PC-9 (cell line): ENCODE measurements at regions not wholly inside any gene's neighbourhood (a gene's known extent, or its start where the extent isn't known, plus 50 kb on each side); places are given as distances from the start of the nearest gene placed in this dataset.

Experiments used
- BruUV-seq: library from RNA; stranded (reverse); fragments of 400-500 nt; replicated peaks from 2 replicates; lab custom pipeline; 2021; lab: Mats Ljungman, UMichigan
- CTCF ChIA-PET: fragments of 300-600 bp; sonication (Branson Sonifier 250); formaldehyde crosslinking; loops from one replicate; lab custom pipeline; 2022; ENCODE audit warnings: antibody characterized with exemption; lab: Charles Lee
- POLR2A ChIA-PET: fragments of 300-600 bp; sonication (Branson Sonifier 250); formaldehyde crosslinking; loops from one replicate; lab custom pipeline; 2022; ENCODE audit warnings: antibody characterized with exemption; ENCODE audit not compliant: unreplicated experiment; lab: Charles Lee
- DNase-seq, 2 experiments: peaks; one replicate each; pipeline versions ENCODE4 v3.0.0 to v3.0.0-alpha.2; 2015 to 2022; ENCODE audit warnings: mixed read lengths in 1 of 2
- H2AFZ ChIP-seq: fragments of 200-600 bp; sonication (generic); 2 replicates; pipeline ENCODE4 v1.8.1; 2017; ENCODE audit warnings: antibody characterized with exemption
- H3F3A ChIP-seq: fragments of 200-600 bp; sonication (generic); 2 replicates; pipeline ENCODE4 v1.8.1; 2017; ENCODE audit warnings: antibody characterized with exemption, mild to moderate bottlenecking, low read depth; ENCODE audit not compliant: insufficient read depth
- H3K27ac ChIP-seq: fragments of 200-600 bp; sonication (generic); 2 replicates; pipeline ENCODE4 v1.6.1; 2016; ENCODE audit warnings: mixed run types
- H3K27me3 ChIP-seq: fragments of 200-600 bp; sonication (generic); 2 replicates; pipeline ENCODE4 v1.6.1; 2016; ENCODE audit warnings: low read depth, mixed run types; ENCODE audit not compliant: insufficient read depth
- H3K36me3 ChIP-seq: fragments of 200-600 bp; sonication (generic); 2 replicates; pipeline ENCODE4 v1.6.1; 2016; ENCODE audit warnings: low read depth, mixed run types
- H3K4me1 ChIP-seq: fragments of 200-600 bp; sonication (generic); replicated peaks from 2 replicates; pipeline ENCODE4 v1.6.1; 2016; ENCODE audit warnings: mixed run types; ENCODE audit not compliant: insufficient read depth
- H3K4me2 ChIP-seq: fragments of 200-600 bp; sonication (generic); 2 replicates; pipeline ENCODE4 v1.6.1; 2017; ENCODE audit warnings: mixed run types
- H3K4me3 ChIP-seq: fragments of 200-600 bp; sonication (generic); 2 replicates; pipeline ENCODE4 v1.6.1; 2016; ENCODE audit warnings: mixed run types
- H3K79me2 ChIP-seq: fragments of 200-600 bp; sonication (generic); 2 replicates; pipeline ENCODE4 v1.6.1; 2017; ENCODE audit warnings: low read depth, mixed run types
- H3K9me2 ChIP-seq: fragments of 200-600 bp; sonication (generic); 2 replicates; pipeline ENCODE4 v1.8.1; 2017; ENCODE audit warnings: mild to moderate bottlenecking; ENCODE audit not compliant: insufficient read depth
- H3K9me3 ChIP-seq: fragments of 200-600 bp; sonication (generic); 2 replicates; pipeline ENCODE4 v1.8.1; 2016; ENCODE audit warnings: low read depth; ENCODE audit not compliant: insufficient read depth
- H4K20me1 ChIP-seq: fragments of 200-600 bp; sonication (generic); 2 replicates; pipeline ENCODE4 v1.8.1; 2017; ENCODE audit not compliant: insufficient read depth
- EZH2 ChIP-seq: fragments of 200-600 bp; sonication (generic); IDR thresholded peaks from 2 replicates; pipeline ENCODE4 v1.8.0; 2017; ENCODE audit warnings: antibody characterized with exemption, low read depth
- intact Hi-C: fragments of 100-400 bp; cut with micrococcal nuclease; formaldehyde crosslinking; loops from one replicate; pipeline ENCODE4 v1.10.0; 2022; ENCODE audit not compliant: unreplicated experiment
- TF ChIP-seq, protein P1 (sequence below): fragments of 200-600 bp; sonication (generic); conservative IDR thresholded peaks from 2 replicates; pipeline ENCODE4 v1.6.1; 2017; ENCODE audit warnings: mixed run types, antibody characterized with exemption, mild to moderate bottlenecking, moderate library complexity

DNA sequence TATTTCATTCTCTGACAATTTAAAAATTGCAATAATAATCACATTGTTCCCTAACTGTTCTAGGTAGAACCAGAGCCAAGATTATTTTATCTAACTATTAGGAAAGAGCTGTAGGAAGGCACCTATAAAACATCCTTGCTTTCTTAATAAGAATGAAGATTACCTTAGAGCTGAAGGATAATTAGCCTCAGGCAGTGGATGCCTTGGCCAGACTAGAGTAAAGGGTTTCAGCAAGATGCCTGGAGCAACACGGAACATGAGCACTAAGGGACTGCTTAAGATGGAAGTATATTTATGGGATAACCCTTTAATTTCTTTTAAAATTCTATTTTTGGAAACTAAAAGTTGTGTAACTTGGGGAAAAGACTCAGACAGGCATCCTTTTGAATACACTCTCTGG lies 456.6 kb upstream of the RBMS3 start:
- POLR2A ChIA-PET, result no interaction called here
- H3K9me3 ChIP-seq, result no peaks in the 10 kb centered on the region
- H3K9me2 ChIP-seq, result no peaks in the 10 kb centered on the region; the same call in 1 of the 2 replicates
- no peak overlapping the region for H3K4me2 ChIP-seq
- DNase-seq, result no peak
- TF ChIP-seq, protein P1, sequence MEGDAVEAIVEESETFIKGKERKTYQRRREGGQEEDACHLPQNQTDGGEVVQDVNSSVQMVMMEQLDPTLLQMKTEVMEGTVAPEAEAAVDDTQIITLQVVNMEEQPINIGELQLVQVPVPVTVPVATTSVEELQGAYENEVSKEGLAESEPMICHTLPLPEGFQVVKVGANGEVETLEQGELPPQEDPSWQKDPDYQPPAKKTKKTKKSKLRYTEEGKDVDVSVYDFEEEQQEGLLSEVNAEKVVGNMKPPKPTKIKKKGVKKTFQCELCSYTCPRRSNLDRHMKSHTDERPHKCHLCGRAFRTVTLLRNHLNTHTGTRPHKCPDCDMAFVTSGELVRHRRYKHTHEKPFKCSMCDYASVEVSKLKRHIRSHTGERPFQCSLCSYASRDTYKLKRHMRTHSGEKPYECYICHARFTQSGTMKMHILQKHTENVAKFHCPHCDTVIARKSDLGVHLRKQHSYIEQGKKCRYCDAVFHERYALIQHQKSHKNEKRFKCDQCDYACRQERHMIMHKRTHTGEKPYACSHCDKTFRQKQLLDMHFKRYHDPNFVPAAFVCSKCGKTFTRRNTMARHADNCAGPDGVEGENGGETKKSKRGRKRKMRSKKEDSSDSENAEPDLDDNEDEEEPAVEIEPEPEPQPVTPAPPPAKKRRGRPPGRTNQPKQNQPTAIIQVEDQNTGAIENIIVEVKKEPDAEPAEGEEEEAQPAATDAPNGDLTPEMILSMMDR, result no peak
- TF ChIP-seq EZH2, result no peak
- no peak overlapping the region for H3K27ac ChIP-seq
- no peak overlapping the region for H2AFZ ChIP-seq
- no peaks in the 10 kb centered on the region for H3F3A ChIP-seq
- H3K27me3 ChIP-seq, result no peaks in the 10 kb centered on the region
- CTCF ChIA-PET, result no interaction called here
- H4K20me1 ChIP-seq, result no peaks in the 10 kb centered on the region
- no peaks in the 10 kb centered on the region for H3K79me2 ChIP-seq
- intact Hi-C loops, result no loop called here
- BruUV-seq, result no TSS peak
- no peak overlapping the region for H3K4me3 ChIP-seq
- H3K4me1 ChIP-seq, result no peaks in the 10 kb centered on the region
- no peaks in the 10 kb centered on the region for H3K36me3 ChIP-seq

DNA sequence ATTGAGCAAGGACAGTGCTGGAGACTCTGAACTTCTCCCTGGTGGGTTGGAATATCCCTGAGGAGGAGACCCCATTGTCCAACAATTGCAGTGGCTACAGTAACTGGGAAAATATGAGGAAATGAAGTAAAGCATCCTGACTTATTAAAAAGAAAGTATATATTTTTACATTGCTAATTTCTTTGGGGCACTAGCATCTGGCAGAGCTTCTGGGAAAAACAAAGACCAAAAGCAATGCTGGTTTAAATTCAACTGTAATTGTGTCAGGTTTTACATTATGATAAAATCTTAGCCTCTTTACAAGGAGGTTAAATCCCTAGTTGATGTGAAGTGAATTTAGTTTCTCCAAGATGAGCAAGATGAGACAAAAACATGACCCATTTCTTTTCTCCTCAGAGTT lies 454.0 kb upstream of the RBMS3 start:
- Histone ChIP-seq H3K79me2 (no peaks in the 10 kb centered on the region), H3K27ac (no peak overlapping the region), H3F3A (no peaks in the 10 kb centered on the region), H3K9me2 (no peaks in the 10 kb centered on the region; the same call in 1 of the 2 replicates), H4K20me1 (no peaks in the 10 kb centered on the region), H3K4me3 (no peak overlapping the region), H3K9me3 (no peaks in the 10 kb centered on the region), H2AFZ (no peak overlapping the region), H3K4me2 (no peak overlapping the region), H3K27me3 (no peaks in the 10 kb centered on the region), H3K4me1 (no peaks in the 10 kb centered on the region), H3K36me3 (no peaks in the 10 kb centered on the region)
- no peak for DNase-seq
- intact Hi-C loops, result no loop called here
- CTCF ChIA-PET, result no interaction called here
- BruUV-seq, result no TSS peak
- POLR2A ChIA-PET, result no interaction called here
- TF ChIP-seq, protein P1, result no peak
- no peak for TF ChIP-seq EZH2

GRCh38 chr3:28835249-28835648 lies 445.6 kb upstream of the RBMS3 start:
- Histone ChIP-seq H3K79me2 (no peaks in the 10 kb centered on the region), H3K36me3 (no peaks in the 10 kb centered on the region), H2AFZ (no peak overlapping the region), H3K27ac (no peak overlapping the region), H3F3A (no peaks in the 10 kb centered on the region), H3K9me3 (no peaks in the 10 kb centered on the region), H3K4me1 (no peaks in the 10 kb centered on the region), H3K4me2 (no peak overlapping the region), H3K27me3 (no peaks in the 10 kb centered on the region), H3K9me2 (no peaks in the 10 kb centered on the region), H3K4me3 (no peak overlapping the region), H4K20me1 (no peaks in the 10 kb centered on the region)
- no peak for DNase-seq
- intact Hi-C loops, result no loop called here
- ChIA-PET POLR2A (interaction anchor here (0.7 kb wide), 1 partner anchor 170 kb away, joined by 3 read pairs; no protein-coding TSS in a partner anchor), CTCF (interaction anchor here (0.6 to 1.1 kb wide), 2 partner anchors 81 to 798 kb away, joined by 3 read pairs; no protein-coding TSS in a partner anchor)
- no peak for TF ChIP-seq EZH2
- TF ChIP-seq, protein P1, result no peak
- BruUV-seq, result no TSS peak
